ENCODE measurements at regions not wholly inside any gene's neighbourhood (a gene's known extent, or its start where the extent isn't known, plus 50 kb on each side); places are given as distances from the start of the nearest gene placed in this dataset.

- DNase-seq (ENCODE audit: low spot score) (no peak), ATAC-seq (no peak)
- Mint-ChIP-seq H3K27ac (no peak overlapping the region), H3K27me3 (ENCODE audit: low read depth) (no peaks in the 10 kb centered on the region), H3K9me3 (no peaks in the 10 kb centered on the region), H3K36me3 (no peaks in the 10 kb centered on the region), H3K4me1 (peaks cover 2% of the 10 kb centered on the region; the same call in 1 of the 2 replicates), H3K4me3 (no peak overlapping the region)
- no peak for TF ChIP-seq TEAD4 (CRISPR knock-in tag; IDR thresholded peaks at IDR 0.05)
- no peak for TF ChIP-seq CTCF (IDR thresholded peaks at IDR 0.05)
- TF ChIP-seq EMX1 (CRISPR knock-in tag; IDR thresholded peaks at IDR 0.05) = no peak
- TF ChIP-seq ZNF416 (CRISPR knock-in tag; IDR thresholded peaks at IDR 0.05) = no peak
- ChIA-PET CTCF (no interaction called here), POLR2A (no interaction called here)
Observed at GRCh38 chr4:60128888-60129287, 1071.2 kb upstream of the ADGRL3 start.

GRCh38 chr4:60129740-60130139 is 1070.4 kb upstream of the ADGRL3 start:
- Mint-ChIP-seq H3K9me3 (no peaks in the 10 kb centered on the region), H3K27me3 (ENCODE audit: low read depth) (no peaks in the 10 kb centered on the region), H3K4me1 (peaks cover 2% of the 10 kb centered on the region; the same call in 1 of the 2 replicates), H3K36me3 (no peaks in the 10 kb centered on the region), H3K4me3 (no peak overlapping the region), H3K27ac (no peak overlapping the region)
- no peak for ATAC-seq
- ChIA-PET CTCF (no interaction called here), POLR2A (no interaction called here)
- TF ChIP-seq PRRX2 (CRISPR knock-in tag; IDR thresholded peaks at IDR 0.05) (no peak), CREM (CRISPR knock-in tag; IDR thresholded peaks at IDR 0.05) (no peak), MAX (CRISPR knock-in tag; IDR thresholded peaks at IDR 0.05) (no peak)
- DNase-seq (ENCODE audit: low spot score) = no peak

- TF ChIP-seq MLX (CRISPR knock-in tag; IDR thresholded peaks at IDR 0.05) = no peak
- TF ChIP-seq ZNF512 (CRISPR knock-in tag; IDR thresholded peaks at IDR 0.05; ENCODE audit: borderline replicate concordance) = no peak
- Mint-ChIP-seq H3K4me1 (peaks cover 2% of the 10 kb centered on the region; the same call in 1 of the 2 replicates), H3K9me3 (no peaks in the 10 kb centered on the region), H3K36me3 (no peaks in the 10 kb centered on the region), H3K27ac (no peak overlapping the region), H3K4me3 (no peak overlapping the region), H3K27me3 (ENCODE audit: low read depth) (no peaks in the 10 kb centered on the region)
- ATAC-seq = no peak
- POLR2A ChIA-PET = no interaction called here
- DNase-seq (ENCODE audit: low spot score) = no peak
- CTCF ChIA-PET = no interaction called here
Observed at GRCh38 chr4:60133375-60133774, 1066.8 kb upstream of the ADGRL3 start.

- POLR2A ChIA-PET = no interaction called here
- ATAC-seq (no peak), DNase-seq (ENCODE audit: low spot score) (no peak)
- Mint-ChIP-seq H3K4me3 (no peak overlapping the region), H3K27me3 (ENCODE audit: low read depth) (no peaks in the 10 kb centered on the region), H3K4me1 (no peaks in the 10 kb centered on the region), H3K9me3 (no peaks in the 10 kb centered on the region), H3K36me3 (no peaks in the 10 kb centered on the region), H3K27ac (no peak overlapping the region)
- CTCF ChIA-PET = no interaction called here
- TF ChIP-seq ELF4 (CRISPR knock-in tag; IDR thresholded peaks at IDR 0.05; ENCODE audit: low read depth) (no peak), ZNF121 (CRISPR knock-in tag; IDR thresholded peaks at IDR 0.05) (no peak), JUN (CRISPR knock-in tag; IDR thresholded peaks at IDR 0.05) (no peak), ZNF317 (CRISPR knock-in tag; IDR thresholded peaks at IDR 0.05; ENCODE audit: borderline replicate concordance, low read depth) (no peak), AR (CRISPR knock-in tag; IDR thresholded peaks at IDR 0.05) (no peak), PREB (CRISPR knock-in tag; IDR thresholded peaks at IDR 0.05; ENCODE audit: borderline replicate concordance) (no peak), RORB (CRISPR knock-in tag; IDR thresholded peaks at IDR 0.05) (no peak), IRF1 (CRISPR knock-in tag; IDR thresholded peaks at IDR 0.05) (no peak), NR3C1 (CRISPR knock-in tag; conservative IDR thresholded peaks at IDR 0.05; ENCODE audit: low read depth) (no peak), HMGXB4 (CRISPR knock-in tag; IDR thresholded peaks at IDR 0.05) (no peak), ZNF138 (CRISPR knock-in tag; conservative IDR thresholded peaks at IDR 0.05) (no peak)
Observed at GRCh38 chr4:60134099-60134498, 1066.0 kb upstream of the ADGRL3 start.

Measured in WTC11 (cell line).